GM12878 (cell line): ENCODE measurements at regions not wholly inside any gene's neighbourhood (a gene's known extent, or its start where the extent isn't known, plus 50 kb on each side); places are given as distances from the start of the nearest gene placed in this dataset.

Experiments used
- ATAC-seq: fragments of 200-7000 bp; cut with Tn5 transposase; 3 replicates; pipeline ENCODE4 v1.9.1; 2020; ENCODE audit warnings: mild to moderate bottlenecking, moderate library complexity
- BruUV-seq: library from RNA; stranded (reverse); fragments of 400-500 nt; replicated peaks from 2 replicates; lab custom pipeline; 2021; lab: Mats Ljungman, UMichigan
- CTCF ChIA-PET: fragments of 300-600 bp; sonication (Branson Sonifier 250); formaldehyde crosslinking; extraction: SDS; loops from one replicate; lab custom pipeline; 2021; ENCODE audit warnings: inconsistent platforms; lab: Yijun Ruan, JAX
- POLR2A ChIA-PET: fragments of 350-600 bp; formaldehyde crosslinking; extraction: SDS; loops from one replicate; lab custom pipeline; 2021; ENCODE audit warnings: inconsistent platforms; lab: Charles Lee
- RAD21 ChIA-PET: fragments of 300-600 bp; sonication (Branson Sonifier 250); formaldehyde crosslinking; loops from one replicate; lab custom pipeline; 2023; ENCODE audit warnings: antibody characterized with exemption; ENCODE audit not compliant: unreplicated experiment; lab: Charles Lee
- SMC1A ChIA-PET: fragments of 300-600 bp; sonication (Branson Sonifier 250); formaldehyde crosslinking; loops from one replicate; lab custom pipeline; 2023; ENCODE audit not compliant: unreplicated experiment, uncharacterized antibody; lab: Charles Lee
- DNase-seq: peaks from one replicate; pipeline ENCODE4 v3.0.0-alpha.2; 2011; ENCODE audit warnings: low read depth, low spot score
- FAIRE-seq: peaks from 3 replicates; lab custom pipeline; 2011; peaks lifted over from hg19 to GRCh38; lab: Jason Lieb, UNC
- H2AFZ ChIP-seq: 2 replicates; pipeline ENCODE4 v1.6.0; 2011; ENCODE audit warnings: low read depth, low read length, control low read depth; ENCODE audit not compliant: control insufficient read depth
- H3K27ac ChIP-seq: 2 replicates; pipeline ENCODE4 v1.5.1; 2011; ENCODE audit warnings: control low read depth; ENCODE audit not compliant: control insufficient read depth, insufficient read depth
- H3K27me3 ChIP-seq, 2 experiments: replicated peaks in 1 of 2; 2 replicates each; pipeline versions ENCODE4 v1.6.0 to v1.6.1; 2011; ENCODE audit warnings: low read length in 1 of 2; ENCODE audit not compliant: control insufficient read depth in 2 of 2, insufficient read depth in 2 of 2
- H3K36me3 ChIP-seq, 2 experiments: 2 replicates each; pipeline ENCODE4 v1.5.1; 2011; ENCODE audit warnings: low read length in 1 of 2; ENCODE audit not compliant: control insufficient read depth in 2 of 2, insufficient read depth in 2 of 2
- H3K4me1 ChIP-seq: 2 replicates; pipeline ENCODE4 v1.6.1; 2011; ENCODE audit warnings: mild to moderate bottlenecking, low read length, moderate library complexity, mixed read lengths; ENCODE audit not compliant: control insufficient read depth, insufficient read depth
- H3K4me2 ChIP-seq: 2 replicates; pipeline ENCODE4 v1.6.0; 2011; ENCODE audit warnings: control low read depth; ENCODE audit not compliant: control insufficient read depth, insufficient read depth
- H3K4me3 ChIP-seq: fragments of 200-600 bp; sonication (generic); 2 replicates; pipeline ENCODE4 v1.5.1; 2016
- H3K79me2 ChIP-seq: 2 replicates; pipeline ENCODE4 v1.6.0; 2011; ENCODE audit warnings: low read length; ENCODE audit not compliant: control insufficient read depth, insufficient read depth
- H3K9ac ChIP-seq: 2 replicates; pipeline ENCODE4 v1.8.0; 2011; ENCODE audit warnings: low read length, control low read depth, mixed read lengths; ENCODE audit not compliant: control insufficient read depth, insufficient read depth
- H3K9me3 ChIP-seq: replicated peaks from 3 replicates; pipeline ENCODE4 v1.5.1; 2011; ENCODE audit warnings: mild to moderate bottlenecking, low read length; ENCODE audit not compliant: control insufficient read depth, insufficient read depth
- H4K20me1 ChIP-seq: 2 replicates; pipeline ENCODE4 v1.6.0; 2011; ENCODE audit not compliant: control insufficient read depth, insufficient read depth
- NKRF ChIP-seq: fragments of 450-650 bp; conservative IDR thresholded peaks from 2 replicates; pipeline ENCODE4 v1.6.1; 2017; ENCODE audit warnings: mild to moderate bottlenecking, moderate library complexity
- NR2C1 ChIP-seq: fragments of 450-650 bp; IDR thresholded peaks from 2 replicates; pipeline ENCODE4 v1.6.1; 2017; ENCODE audit warnings: antibody characterized with exemption, mild to moderate bottlenecking, moderate library complexity
- PAX8 ChIP-seq: fragments of 450-650 bp; IDR thresholded peaks from 2 replicates; pipeline ENCODE4 v1.6.1; 2017; ENCODE audit warnings: mild to moderate bottlenecking, moderate library complexity
- WGBS: methylation state at CpG from one replicate; pipeline ENCODE4 v1.1.6; 2016; ENCODE audit warnings: low lambda C conversion rate; ENCODE audit not compliant: insufficient replicate concordance, insufficient coverage; ENCODE audit errors: missing lambda C conversion rate; 5-methylcytosine and 5-hydroxymethylcytosine counted together
- in situ Hi-C: fragments of 300-500 bp; cut with MboI; formaldehyde crosslinking; loops from 9 replicates; pipeline ENCODE4 v1.14.3; 2018; ENCODE audit warnings: mixed read lengths
- intact Hi-C: fragments of 100-400 bp; cut with micrococcal nuclease; formaldehyde crosslinking; loops from one replicate; pipeline ENCODE4 v1.14.2; 2022; ENCODE audit not compliant: unreplicated experiment

DNA sequence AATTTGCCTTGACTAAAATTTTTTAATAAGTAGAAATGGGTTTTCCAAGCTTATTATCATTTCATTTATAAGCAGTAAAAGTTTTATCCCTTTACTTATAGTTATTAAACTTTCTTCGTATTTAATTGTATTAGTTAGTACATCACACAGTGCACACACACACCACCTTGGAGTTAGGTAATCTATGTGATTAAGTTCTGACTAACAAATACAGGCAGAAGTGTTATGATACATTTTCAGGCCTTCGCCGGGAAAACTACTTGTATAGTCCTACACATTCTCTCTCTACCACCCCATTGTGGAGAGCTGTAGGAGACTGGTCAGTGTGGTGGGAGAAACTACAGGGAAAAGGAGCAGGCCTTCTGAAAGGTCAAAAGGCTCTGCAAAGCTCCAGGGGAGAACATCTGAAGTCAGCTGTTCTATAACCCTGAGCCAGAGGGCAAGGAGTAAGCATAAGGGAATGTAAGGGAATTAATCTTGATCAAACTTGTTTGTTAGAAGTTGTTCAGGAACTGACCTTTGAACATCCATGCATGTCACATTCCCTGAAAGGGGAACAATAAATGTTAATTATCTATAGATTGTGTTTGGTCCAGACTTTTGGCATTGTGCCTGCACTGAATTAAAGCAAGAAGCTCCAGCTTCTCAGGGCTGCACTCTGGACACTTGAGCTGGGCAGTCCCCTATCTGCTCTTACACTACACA lies 231.7 kb downstream of the FSIP2 start:
- Histone ChIP-seq H3K79me2 (no peaks in the 10 kb centered on the region), H3K9ac (no peak overlapping the region), H3K27ac (no peak overlapping the region), H3K36me3 (no peaks in the 10 kb centered on the region), H3K9me3 (no peaks in the 10 kb centered on the region; the same call in 1 of the 3 replicates), H2AFZ (no peak overlapping the region), H3K4me3 (no peak overlapping the region)
- WGBS, result 96% methylated on average over 3 of the region's 3 CpGs
- CTCF ChIA-PET, result no interaction called here
- intact Hi-C loops, result no loop called here
- no peak for ATAC-seq
- TF ChIP-seq NKRF (no peak), PAX8 (no peak), NR2C1 (no peak)
- TF ChIP-seq, all 136 proteins: peak for 0
- H3K4me1 ChIP-seq, result no peaks in the 10 kb centered on the region
- ChIA-PET SMC1A (no interaction called here), POLR2A (no interaction called here), RAD21 (no interaction called here)
- H4K20me1 ChIP-seq, result no peaks in the 10 kb centered on the region
- H3K4me2 ChIP-seq, result no peak overlapping the region
- BruUV-seq, result no TSS peak
- H3K27me3 ChIP-seq, result no peaks in the 10 kb centered on the region
- no peak for FAIRE-seq
- DNase-seq, result no peak
- in situ Hi-C loops, result no loop called here
